ENCODE measurements at regions not wholly inside any gene's neighbourhood (a gene's known extent, or its start where the extent isn't known, plus 50 kb on each side); places are given as distances from the start of the nearest gene placed in this dataset.

DNA sequence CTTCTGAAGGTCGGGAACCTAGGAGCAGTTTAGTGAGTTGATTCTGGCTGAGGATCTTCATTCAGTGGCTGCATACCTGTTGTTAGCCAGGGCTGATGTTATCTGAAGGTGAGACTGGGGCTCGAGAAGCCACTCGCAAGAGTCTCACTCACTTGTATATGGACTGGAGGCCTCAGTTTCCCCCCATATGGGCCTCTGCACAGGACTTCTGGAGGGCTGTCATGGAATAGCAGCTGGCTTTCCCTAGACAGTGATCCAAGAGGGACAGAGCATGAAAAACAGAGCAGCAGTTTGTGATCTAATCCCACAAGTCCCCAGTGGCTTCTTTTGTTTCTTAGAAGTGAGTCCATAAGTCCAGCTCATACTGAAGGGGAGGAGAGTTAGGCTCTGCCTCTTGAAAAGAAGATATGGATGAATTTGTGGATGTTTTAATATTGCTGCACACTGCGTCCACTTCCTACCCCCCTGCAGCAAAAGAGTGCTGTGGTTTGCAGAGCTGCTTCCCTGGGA is 623.4 kb downstream of the CDH26 start:
- no peaks in the 10 kb centered on the region for H3K27me3 ChIP-seq (ENCODE audit: control insufficient read depth, insufficient read depth, low read length)
- H3K36me3 ChIP-seq (replicated peaks; ENCODE audit: control insufficient read depth, insufficient read depth, low read length) = no peaks in the 10 kb centered on the region
- no peak for DNase-seq
- no peak overlapping the region for H3K4me3 ChIP-seq (ENCODE audit: insufficient read depth, low read depth, low read length)

DNA sequence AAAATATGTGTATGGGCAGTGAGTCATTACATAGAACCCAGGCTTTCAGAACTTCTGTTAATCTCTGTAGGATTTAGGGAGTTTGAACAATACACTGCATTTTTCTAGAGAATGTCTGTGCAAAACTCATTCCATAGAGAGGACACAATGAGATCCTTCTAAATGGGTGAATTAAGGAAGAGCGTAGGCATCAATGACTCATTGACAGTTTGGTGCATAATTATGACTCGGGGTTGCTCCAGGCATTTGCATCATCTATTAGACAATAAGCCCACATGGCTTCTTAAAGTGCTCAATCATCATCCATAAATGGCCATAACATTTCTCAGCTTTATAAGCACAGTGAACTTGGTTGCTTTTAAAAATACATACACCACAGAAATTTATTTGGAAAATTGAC is 625.5 kb downstream of the CDH26 start:
- DNase-seq = no peak
- no peaks in the 10 kb centered on the region for H3K27me3 ChIP-seq (ENCODE audit: control insufficient read depth, insufficient read depth, low read length)
- no peak overlapping the region for H3K4me3 ChIP-seq (ENCODE audit: insufficient read depth, low read depth, low read length)
- H3K36me3 ChIP-seq (replicated peaks; ENCODE audit: control insufficient read depth, insufficient read depth, low read length) = no peaks in the 10 kb centered on the region

DNA sequence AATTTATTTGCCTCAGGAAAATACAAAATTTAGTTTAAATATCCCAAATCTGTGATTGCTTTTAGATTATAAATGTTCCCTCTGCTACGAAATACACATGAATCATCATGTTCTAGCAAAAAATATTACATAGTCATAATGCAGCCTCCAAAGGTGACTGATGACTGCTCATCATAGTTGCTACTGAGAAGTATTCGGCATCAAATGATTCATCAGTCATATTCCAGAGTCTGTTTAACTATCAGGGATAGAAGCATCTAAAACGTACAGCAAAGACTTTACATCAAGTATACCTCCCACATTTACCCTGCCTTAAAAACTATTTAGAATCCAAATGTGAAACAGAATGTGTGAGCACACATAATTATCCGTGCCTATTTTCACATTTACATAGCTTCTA is 626.0 kb downstream of the CDH26 start:
- DNase-seq = no peak
- Histone ChIP-seq H3K36me3 (replicated peaks; ENCODE audit: control insufficient read depth, insufficient read depth, low read length) (no peaks in the 10 kb centered on the region), H3K27me3 (ENCODE audit: control insufficient read depth, insufficient read depth, low read length) (no peaks in the 10 kb centered on the region), H3K4me3 (ENCODE audit: insufficient read depth, low read depth, low read length) (no peak overlapping the region)

- Histone ChIP-seq H3K36me3 (replicated peaks; ENCODE audit: control insufficient read depth, insufficient read depth, low read length) (no peaks in the 10 kb centered on the region), H3K27me3 (ENCODE audit: control insufficient read depth, insufficient read depth, low read length) (no peaks in the 10 kb centered on the region), H3K4me3 (ENCODE audit: insufficient read depth, low read depth, low read length) (no peak overlapping the region)
- no peak for DNase-seq
Measured at GRCh38 chr20:60585651-60586050, 627.4 kb downstream of the CDH26 start.

DNA sequence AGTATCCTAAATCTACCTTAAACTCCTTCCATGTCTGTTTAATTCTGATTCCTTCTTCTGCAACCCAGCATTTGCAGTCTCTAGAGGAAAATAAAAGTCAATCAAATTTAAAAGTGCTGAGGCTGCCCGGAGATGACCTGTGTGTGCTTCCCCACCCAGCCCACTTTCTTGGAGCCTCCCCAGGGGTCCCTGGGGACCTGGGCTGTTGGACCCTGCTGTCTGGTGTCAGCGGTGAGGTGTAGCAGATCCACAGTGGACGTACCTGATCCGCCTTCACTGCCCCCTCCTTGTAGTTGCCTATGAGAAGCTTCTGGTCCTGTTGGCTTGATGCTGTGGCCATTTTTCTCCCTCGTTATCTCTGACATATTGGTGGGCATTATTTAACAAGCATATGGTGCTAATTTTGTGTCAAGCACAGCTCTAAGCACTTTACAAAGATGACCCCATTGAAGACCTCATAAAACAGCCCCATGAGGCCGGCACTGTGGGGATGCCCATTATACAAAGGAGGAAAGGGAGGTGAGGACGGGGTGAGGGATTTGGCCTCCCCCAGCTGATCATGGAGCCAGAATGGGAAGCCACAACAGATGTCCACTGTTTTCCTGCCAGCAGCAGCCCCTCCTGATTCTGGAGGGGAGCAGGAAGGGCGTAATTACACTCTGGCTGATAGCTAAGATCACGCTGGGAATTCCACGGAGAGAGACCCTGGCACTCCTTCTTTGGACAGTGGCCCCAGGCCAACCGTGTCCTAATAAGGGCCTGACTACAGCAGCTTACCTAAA is 628.2 kb downstream of the CDH26 start:
- Histone ChIP-seq H3K36me3 (replicated peaks; ENCODE audit: control insufficient read depth, insufficient read depth, low read length) (no peaks in the 10 kb centered on the region), H3K27me3 (ENCODE audit: control insufficient read depth, insufficient read depth, low read length) (no peaks in the 10 kb centered on the region), H3K4me3 (ENCODE audit: insufficient read depth, low read depth, low read length) (no peak overlapping the region)
- DNase-seq = no peak

GRCh38 chr20:60587986-60588385 is 629.8 kb downstream of the CDH26 start:
- DNase-seq = no peak

GRCh38 chr20:60589623-60590022 is 631.4 kb downstream of the CDH26 start:
- no peaks in the 10 kb centered on the region for H3K27me3 ChIP-seq (ENCODE audit: control insufficient read depth, insufficient read depth, low read length)
- peak; percentile 66 for DNase-seq

More at GRCh38 chr20:60587986-60588385, 629.8 kb downstream of the CDH26 start:
- H3K27me3 ChIP-seq (ENCODE audit: control insufficient read depth, insufficient read depth, low read length) = no peaks in the 10 kb centered on the region
- H3K4me3 ChIP-seq (ENCODE audit: insufficient read depth, low read depth, low read length) = no peak overlapping the region
- H3K36me3 ChIP-seq (replicated peaks; ENCODE audit: control insufficient read depth, insufficient read depth, low read length) = no peaks in the 10 kb centered on the region

DNA sequence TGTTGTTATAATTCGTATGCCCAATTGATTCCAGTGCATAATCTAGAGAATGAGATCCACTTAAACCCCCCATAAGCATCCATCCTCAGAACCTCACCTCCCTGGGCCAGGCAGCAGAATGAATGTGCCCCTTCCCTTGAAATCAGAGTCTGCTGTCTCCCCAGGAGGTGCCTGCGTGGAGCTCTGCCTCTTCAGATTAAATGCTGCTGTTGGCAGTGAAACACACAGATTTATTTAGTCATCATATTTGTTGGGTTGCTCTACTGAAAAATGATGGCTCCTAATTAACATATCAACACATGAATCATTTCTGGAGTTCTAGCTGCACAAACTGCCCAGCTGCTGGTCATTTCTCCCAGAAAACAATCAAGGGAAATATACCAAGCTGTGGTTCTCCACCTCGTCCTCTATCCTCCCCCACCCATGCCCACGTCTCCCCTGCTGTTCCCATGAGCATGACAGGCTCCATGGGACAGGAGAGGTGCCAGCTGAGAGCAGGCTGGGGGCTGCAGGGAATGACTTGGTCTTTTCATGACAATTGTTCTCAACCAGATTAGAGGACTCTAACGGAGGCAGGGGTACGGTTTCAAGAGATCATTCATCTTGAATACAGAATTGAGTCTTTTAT is 633.1 kb downstream of the CDH26 start:
- no peak for DNase-seq
- Histone ChIP-seq H3K27me3 (ENCODE audit: control insufficient read depth, insufficient read depth, low read length) (no peaks in the 10 kb centered on the region), H3K36me3 (replicated peaks; ENCODE audit: control insufficient read depth, insufficient read depth, low read length) (no peaks in the 10 kb centered on the region), H3K4me3 (ENCODE audit: insufficient read depth, low read depth, low read length) (no peak overlapping the region)

More at GRCh38 chr20:60589623-60590022, 631.4 kb downstream of the CDH26 start:
- H3K4me3 ChIP-seq (ENCODE audit: insufficient read depth, low read depth, low read length) = no peak overlapping the region
- no peaks in the 10 kb centered on the region for H3K36me3 ChIP-seq (replicated peaks; ENCODE audit: control insufficient read depth, insufficient read depth, low read length)

- H3K4me3 ChIP-seq (ENCODE audit: insufficient read depth, low read depth, low read length) = no peak overlapping the region
- no peaks in the 10 kb centered on the region for H3K27me3 ChIP-seq (ENCODE audit: control insufficient read depth, insufficient read depth, low read length)
- H3K36me3 ChIP-seq (replicated peaks; ENCODE audit: control insufficient read depth, insufficient read depth, low read length) = no peaks in the 10 kb centered on the region
- no peak for DNase-seq
Measured at GRCh38 chr20:60598528-60598927, 640.3 kb downstream of the CDH26 start.

GRCh38 chr20:60599381-60599780 is 641.2 kb downstream of the CDH26 start:
- H3K27me3 ChIP-seq (ENCODE audit: control insufficient read depth, insufficient read depth, low read length) = no peaks in the 10 kb centered on the region
- no peak for DNase-seq
- H3K36me3 ChIP-seq (replicated peaks; ENCODE audit: control insufficient read depth, insufficient read depth, low read length) = no peaks in the 10 kb centered on the region
- H3K4me3 ChIP-seq (ENCODE audit: insufficient read depth, low read depth, low read length) = no peak overlapping the region

DNA sequence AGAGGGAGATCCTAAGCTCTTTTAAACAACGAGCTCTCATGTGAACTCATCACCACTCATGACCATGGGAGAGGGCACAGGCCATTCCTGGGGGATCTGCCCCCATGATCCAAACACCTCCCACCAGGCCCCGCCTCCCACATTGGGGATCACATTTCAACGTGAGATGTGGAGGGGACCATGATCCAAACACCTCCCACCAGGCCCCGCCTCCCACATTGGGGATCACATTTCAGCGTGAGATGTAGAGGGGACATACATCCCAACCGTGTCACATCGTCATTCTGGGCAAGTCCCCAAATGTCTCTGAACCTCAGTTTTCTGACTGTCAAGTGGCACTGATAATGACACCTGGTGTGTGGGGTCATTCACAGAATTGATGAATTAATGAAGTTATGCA is 641.8 kb downstream of the CDH26 start:
- Histone ChIP-seq H3K36me3 (replicated peaks; ENCODE audit: control insufficient read depth, insufficient read depth, low read length) (no peaks in the 10 kb centered on the region), H3K27me3 (ENCODE audit: control insufficient read depth, insufficient read depth, low read length) (no peaks in the 10 kb centered on the region), H3K4me3 (ENCODE audit: insufficient read depth, low read depth, low read length) (no peak overlapping the region)
- DNase-seq = no peak

DNA sequence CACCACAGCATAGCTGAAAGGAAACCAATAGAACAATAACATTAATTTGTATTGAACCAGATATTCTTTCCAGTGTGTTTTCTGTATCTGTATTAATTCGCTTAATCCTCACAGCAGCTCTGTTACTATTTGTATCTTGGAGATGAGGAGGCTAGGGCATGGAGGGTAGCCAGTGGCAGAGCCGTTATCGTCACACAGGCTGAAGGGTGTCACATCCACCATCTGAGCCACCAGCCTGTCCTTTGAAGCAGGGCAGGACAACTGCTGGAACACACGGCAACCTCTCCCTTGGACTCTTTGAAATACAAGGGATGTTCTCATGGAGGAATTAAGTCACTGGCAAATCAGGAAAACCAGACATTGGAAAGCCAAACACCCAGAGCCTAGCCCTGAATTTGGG is 628.0 kb upstream of the CDH4 start:
- no peak for DNase-seq
- Histone ChIP-seq H3K27me3 (ENCODE audit: control insufficient read depth, insufficient read depth, low read length) (no peaks in the 10 kb centered on the region; the same call in 1 of the 2 replicates), H3K4me3 (ENCODE audit: insufficient read depth, low read depth, low read length) (no peak overlapping the region), H3K36me3 (replicated peaks; ENCODE audit: control insufficient read depth, insufficient read depth, low read length) (no peaks in the 10 kb centered on the region)

DNA sequence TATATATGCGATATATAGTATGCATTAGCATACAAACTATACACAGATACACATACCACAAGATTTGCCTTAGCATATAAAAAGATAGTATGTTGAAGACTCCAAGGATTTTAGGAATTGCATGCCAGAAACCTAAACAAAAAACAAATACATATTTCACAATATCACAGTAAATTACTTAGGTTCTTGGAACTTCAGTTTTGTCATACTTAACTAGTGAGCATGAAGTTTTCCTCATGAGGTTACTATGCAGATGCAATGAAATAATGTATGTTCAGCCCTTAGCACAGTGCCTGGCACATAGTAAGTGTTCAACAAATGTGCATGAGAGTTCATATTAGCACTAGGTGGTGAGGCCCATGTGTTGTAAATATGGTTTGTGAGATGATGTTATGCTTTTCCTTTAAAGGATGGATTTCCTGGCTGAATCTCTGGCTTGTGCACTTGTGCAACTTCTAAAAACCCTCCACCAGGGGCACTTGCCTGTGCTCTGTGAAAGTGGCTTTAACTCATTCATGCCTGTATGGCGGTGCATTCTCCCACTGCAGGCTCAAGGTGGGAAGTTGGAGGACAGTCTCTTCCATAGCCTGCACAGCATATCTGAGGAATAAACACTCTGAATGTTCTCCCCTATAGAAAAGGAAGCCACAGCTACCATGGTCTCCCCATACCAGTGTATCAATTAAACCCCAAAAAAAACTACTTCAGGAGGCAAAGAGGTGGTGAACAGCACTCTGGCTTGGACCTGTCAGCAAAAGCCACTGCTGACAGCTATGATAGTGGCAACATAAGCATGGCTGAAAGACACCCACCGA is 624.1 kb upstream of the CDH4 start:
- DNase-seq = peak; percentile 33

DNA sequence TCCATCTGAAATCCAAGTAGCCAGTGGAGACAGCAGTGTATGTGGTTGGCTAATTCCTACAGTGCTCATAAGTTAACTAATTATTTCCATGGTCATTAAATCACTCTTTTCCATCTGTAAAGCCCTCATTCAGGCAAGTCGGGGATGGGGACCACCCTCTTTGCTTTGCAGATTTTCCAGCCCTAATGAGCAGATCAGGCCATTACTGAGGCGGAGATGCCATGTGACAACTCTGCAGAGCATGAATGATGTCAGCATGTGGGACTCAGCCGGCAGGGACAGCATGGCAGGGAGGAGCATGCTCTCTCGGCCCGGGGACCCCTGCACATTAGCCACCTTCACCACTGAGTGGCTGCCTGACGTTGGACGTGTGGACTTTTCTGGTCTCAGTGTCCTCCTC is 623.3 kb upstream of the CDH4 start:
- no peak for DNase-seq
- no peak overlapping the region for H3K4me3 ChIP-seq (ENCODE audit: insufficient read depth, low read depth, low read length)
- no peaks in the 10 kb centered on the region for H3K36me3 ChIP-seq (replicated peaks; ENCODE audit: control insufficient read depth, insufficient read depth, low read length)
- no peaks in the 10 kb centered on the region; the same call in 1 of the 2 replicates for H3K27me3 ChIP-seq (ENCODE audit: control insufficient read depth, insufficient read depth, low read length)

More for the DNA sequence above, 624.1 kb upstream of the CDH4 start:
- Histone ChIP-seq H3K36me3 (replicated peaks; ENCODE audit: control insufficient read depth, insufficient read depth, low read length) (no peaks in the 10 kb centered on the region), H3K4me3 (ENCODE audit: insufficient read depth, low read depth, low read length) (no peak overlapping the region), H3K27me3 (ENCODE audit: control insufficient read depth, insufficient read depth, low read length) (no peaks in the 10 kb centered on the region; the same call in 1 of the 2 replicates)

Measured in H7 (cell line).